PC-9 (cell line): ENCODE measurements at regions not wholly inside any gene's neighbourhood (a gene's known extent, or its start where the extent isn't known, plus 50 kb on each side); places are given as distances from the start of the nearest gene placed in this dataset.

Experiments used
- BruUV-seq: library from RNA; stranded (reverse); fragments of 400-500 nt; replicated peaks from 2 replicates; lab custom pipeline; 2021; lab: Mats Ljungman, UMichigan
- CTCF ChIA-PET: fragments of 300-600 bp; sonication (Branson Sonifier 250); formaldehyde crosslinking; loops from one replicate; lab custom pipeline; 2022; ENCODE audit warnings: antibody characterized with exemption; lab: Charles Lee
- POLR2A ChIA-PET: fragments of 300-600 bp; sonication (Branson Sonifier 250); formaldehyde crosslinking; loops from one replicate; lab custom pipeline; 2022; ENCODE audit warnings: antibody characterized with exemption; ENCODE audit not compliant: unreplicated experiment; lab: Charles Lee
- DNase-seq, 2 experiments: peaks; one replicate each; pipeline versions ENCODE4 v3.0.0 to v3.0.0-alpha.2; 2015 to 2022; ENCODE audit warnings: mixed read lengths in 1 of 2
- H2AFZ ChIP-seq: fragments of 200-600 bp; sonication (generic); 2 replicates; pipeline ENCODE4 v1.8.1; 2017; ENCODE audit warnings: antibody characterized with exemption
- H3F3A ChIP-seq: fragments of 200-600 bp; sonication (generic); 2 replicates; pipeline ENCODE4 v1.8.1; 2017; ENCODE audit warnings: antibody characterized with exemption, mild to moderate bottlenecking, low read depth; ENCODE audit not compliant: insufficient read depth
- H3K27ac ChIP-seq: fragments of 200-600 bp; sonication (generic); 2 replicates; pipeline ENCODE4 v1.6.1; 2016; ENCODE audit warnings: mixed run types
- H3K27me3 ChIP-seq: fragments of 200-600 bp; sonication (generic); 2 replicates; pipeline ENCODE4 v1.6.1; 2016; ENCODE audit warnings: low read depth, mixed run types; ENCODE audit not compliant: insufficient read depth
- H3K36me3 ChIP-seq: fragments of 200-600 bp; sonication (generic); 2 replicates; pipeline ENCODE4 v1.6.1; 2016; ENCODE audit warnings: low read depth, mixed run types
- H3K4me1 ChIP-seq: fragments of 200-600 bp; sonication (generic); replicated peaks from 2 replicates; pipeline ENCODE4 v1.6.1; 2016; ENCODE audit warnings: mixed run types; ENCODE audit not compliant: insufficient read depth
- H3K4me2 ChIP-seq: fragments of 200-600 bp; sonication (generic); 2 replicates; pipeline ENCODE4 v1.6.1; 2017; ENCODE audit warnings: mixed run types
- H3K4me3 ChIP-seq: fragments of 200-600 bp; sonication (generic); 2 replicates; pipeline ENCODE4 v1.6.1; 2016; ENCODE audit warnings: mixed run types
- H3K79me2 ChIP-seq: fragments of 200-600 bp; sonication (generic); 2 replicates; pipeline ENCODE4 v1.6.1; 2017; ENCODE audit warnings: low read depth, mixed run types
- H3K9me2 ChIP-seq: fragments of 200-600 bp; sonication (generic); 2 replicates; pipeline ENCODE4 v1.8.1; 2017; ENCODE audit warnings: mild to moderate bottlenecking; ENCODE audit not compliant: insufficient read depth
- H3K9me3 ChIP-seq: fragments of 200-600 bp; sonication (generic); 2 replicates; pipeline ENCODE4 v1.8.1; 2016; ENCODE audit warnings: low read depth; ENCODE audit not compliant: insufficient read depth
- H4K20me1 ChIP-seq: fragments of 200-600 bp; sonication (generic); 2 replicates; pipeline ENCODE4 v1.8.1; 2017; ENCODE audit not compliant: insufficient read depth
- EZH2 ChIP-seq: fragments of 200-600 bp; sonication (generic); IDR thresholded peaks from 2 replicates; pipeline ENCODE4 v1.8.0; 2017; ENCODE audit warnings: antibody characterized with exemption, low read depth
- intact Hi-C: fragments of 100-400 bp; cut with micrococcal nuclease; formaldehyde crosslinking; loops from one replicate; pipeline ENCODE4 v1.10.0; 2022; ENCODE audit not compliant: unreplicated experiment
- TF ChIP-seq, protein P1 (sequence below): fragments of 200-600 bp; sonication (generic); conservative IDR thresholded peaks from 2 replicates; pipeline ENCODE4 v1.6.1; 2017; ENCODE audit warnings: mixed run types, antibody characterized with exemption, mild to moderate bottlenecking, moderate library complexity

DNA sequence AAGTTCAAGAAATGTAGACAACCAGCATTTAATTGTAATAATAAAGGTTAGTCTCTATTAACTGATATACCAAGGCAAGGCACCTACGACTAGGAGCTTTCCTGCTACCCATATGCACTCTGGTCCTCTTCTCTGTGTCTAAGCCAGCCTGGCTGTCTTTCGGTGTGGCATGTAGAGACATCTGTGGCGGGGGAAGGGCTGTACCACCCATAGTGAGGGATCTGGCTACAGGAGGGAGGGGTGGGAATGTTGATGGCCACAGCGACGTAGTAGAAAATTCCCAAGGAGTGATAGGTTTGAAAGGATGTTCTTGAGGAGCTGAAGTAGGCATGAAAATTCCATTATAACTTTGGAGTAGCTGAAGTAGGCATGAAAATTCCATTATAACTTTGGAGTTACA lies 344.2 kb downstream of the ATP23 start:
- Histone ChIP-seq H3K4me3 (no peak overlapping the region), H3K36me3 (no peaks in the 10 kb centered on the region), H3K4me2 (no peak overlapping the region), H3F3A (no peaks in the 10 kb centered on the region), H3K9me2 (peaks cover 4% of the 10 kb centered on the region; the same call in 1 of the 2 replicates), H3K9me3 (no peaks in the 10 kb centered on the region; the same call in 1 of the 2 replicates), H4K20me1 (no peaks in the 10 kb centered on the region), H3K79me2 (no peaks in the 10 kb centered on the region), H2AFZ (no peak overlapping the region), H3K27ac (no peak overlapping the region), H3K4me1 (no peaks in the 10 kb centered on the region), H3K27me3 (no peaks in the 10 kb centered on the region)
- no peak for TF ChIP-seq EZH2
- TF ChIP-seq, protein P1, sequence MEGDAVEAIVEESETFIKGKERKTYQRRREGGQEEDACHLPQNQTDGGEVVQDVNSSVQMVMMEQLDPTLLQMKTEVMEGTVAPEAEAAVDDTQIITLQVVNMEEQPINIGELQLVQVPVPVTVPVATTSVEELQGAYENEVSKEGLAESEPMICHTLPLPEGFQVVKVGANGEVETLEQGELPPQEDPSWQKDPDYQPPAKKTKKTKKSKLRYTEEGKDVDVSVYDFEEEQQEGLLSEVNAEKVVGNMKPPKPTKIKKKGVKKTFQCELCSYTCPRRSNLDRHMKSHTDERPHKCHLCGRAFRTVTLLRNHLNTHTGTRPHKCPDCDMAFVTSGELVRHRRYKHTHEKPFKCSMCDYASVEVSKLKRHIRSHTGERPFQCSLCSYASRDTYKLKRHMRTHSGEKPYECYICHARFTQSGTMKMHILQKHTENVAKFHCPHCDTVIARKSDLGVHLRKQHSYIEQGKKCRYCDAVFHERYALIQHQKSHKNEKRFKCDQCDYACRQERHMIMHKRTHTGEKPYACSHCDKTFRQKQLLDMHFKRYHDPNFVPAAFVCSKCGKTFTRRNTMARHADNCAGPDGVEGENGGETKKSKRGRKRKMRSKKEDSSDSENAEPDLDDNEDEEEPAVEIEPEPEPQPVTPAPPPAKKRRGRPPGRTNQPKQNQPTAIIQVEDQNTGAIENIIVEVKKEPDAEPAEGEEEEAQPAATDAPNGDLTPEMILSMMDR = no peak
- BruUV-seq = no TSS peak
- ChIA-PET POLR2A (no interaction called here), CTCF (no interaction called here)
- DNase-seq = no peak
- intact Hi-C loops = no loop called here

DNA sequence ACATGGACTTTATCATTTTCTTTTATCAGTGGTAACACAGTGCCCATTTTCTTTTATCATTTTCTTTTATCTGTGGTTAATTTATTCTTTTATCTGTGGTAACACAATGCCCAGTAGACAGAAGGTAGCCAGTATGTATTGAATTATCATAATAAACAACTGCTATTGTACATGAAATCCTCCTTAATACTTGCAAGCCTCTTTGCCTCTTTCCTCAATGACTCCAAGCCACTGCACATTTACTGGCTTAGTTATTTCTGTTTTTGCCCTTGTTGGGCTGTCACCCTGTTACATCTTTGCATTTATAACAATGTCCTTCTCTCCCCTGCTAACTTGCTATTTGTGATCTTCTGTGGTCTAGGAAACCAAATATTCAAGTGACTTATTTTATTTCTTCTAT lies 345.0 kb downstream of the ATP23 start:
- no peak overlapping the region for H3K27ac ChIP-seq
- POLR2A ChIA-PET = no interaction called here
- H3K4me1 ChIP-seq = no peaks in the 10 kb centered on the region
- H2AFZ ChIP-seq = no peak overlapping the region
- H3K4me2 ChIP-seq = no peak overlapping the region
- no peaks in the 10 kb centered on the region for H3F3A ChIP-seq
- no peak for TF ChIP-seq EZH2
- TF ChIP-seq, protein P1 = no peak
- H3K9me2 ChIP-seq = peaks cover 4% of the 10 kb centered on the region; the same call in 1 of the 2 replicates
- CTCF ChIA-PET = no interaction called here
- H4K20me1 ChIP-seq = no peaks in the 10 kb centered on the region
- H3K27me3 ChIP-seq = no peaks in the 10 kb centered on the region
- BruUV-seq = no TSS peak
- DNase-seq = no peak
- H3K79me2 ChIP-seq = no peaks in the 10 kb centered on the region
- H3K9me3 ChIP-seq = no peaks in the 10 kb centered on the region; the same call in 1 of the 2 replicates
- no peak overlapping the region for H3K4me3 ChIP-seq
- intact Hi-C loops = no loop called here
- no peaks in the 10 kb centered on the region for H3K36me3 ChIP-seq

DNA sequence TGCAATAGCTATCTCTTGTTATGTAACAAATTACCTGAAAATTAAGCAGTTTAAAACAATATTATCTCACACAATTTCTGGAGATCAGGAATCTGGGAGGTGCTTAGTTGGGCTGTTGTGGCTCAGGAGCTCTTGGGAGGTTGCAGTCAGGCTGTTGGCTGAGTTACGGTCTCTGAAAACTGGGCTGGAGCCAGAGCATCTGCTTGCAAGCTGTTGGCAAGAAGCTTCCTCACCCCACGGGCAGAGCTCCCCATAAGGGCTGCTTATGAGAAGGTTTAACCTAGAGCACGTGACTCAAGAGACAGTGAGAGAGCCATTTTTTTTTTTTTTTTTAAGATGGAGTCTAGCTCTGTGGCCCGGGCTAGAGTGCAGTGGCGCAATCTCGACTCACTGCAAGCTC lies 346.8 kb downstream of the ATP23 start:
- H3K9me3 ChIP-seq = no peaks in the 10 kb centered on the region; the same call in 1 of the 2 replicates
- ChIA-PET CTCF (no interaction called here), POLR2A (no interaction called here)
- H3F3A ChIP-seq = no peaks in the 10 kb centered on the region
- H4K20me1 ChIP-seq = no peaks in the 10 kb centered on the region
- H3K79me2 ChIP-seq = no peaks in the 10 kb centered on the region
- H3K4me1 ChIP-seq = no peaks in the 10 kb centered on the region
- H2AFZ ChIP-seq = no peak overlapping the region
- DNase-seq = no peak
- H3K9me2 ChIP-seq = peaks cover 4% of the 10 kb centered on the region; the same call in 1 of the 2 replicates
- H3K27ac ChIP-seq = no peak overlapping the region
- no peak overlapping the region for H3K4me3 ChIP-seq
- TF ChIP-seq EZH2 = no peak
- TF ChIP-seq, protein P1 = no peak
- H3K27me3 ChIP-seq = no peaks in the 10 kb centered on the region
- BruUV-seq = no TSS peak
- H3K36me3 ChIP-seq = no peaks in the 10 kb centered on the region
- H3K4me2 ChIP-seq = no peak overlapping the region
- intact Hi-C loops = no loop called here
